Fibroblast of skin of scalp (primary cell): ENCODE measurements at regions not wholly inside any gene's neighbourhood (a gene's known extent, or its start where the extent isn't known, plus 50 kb on each side); places are given as distances from the start of the nearest gene placed in this dataset.

Source experiments
- DNase-seq: peaks from one replicate; pipeline ENCODE4 v3.0.0-alpha.2; 2013

DNA sequence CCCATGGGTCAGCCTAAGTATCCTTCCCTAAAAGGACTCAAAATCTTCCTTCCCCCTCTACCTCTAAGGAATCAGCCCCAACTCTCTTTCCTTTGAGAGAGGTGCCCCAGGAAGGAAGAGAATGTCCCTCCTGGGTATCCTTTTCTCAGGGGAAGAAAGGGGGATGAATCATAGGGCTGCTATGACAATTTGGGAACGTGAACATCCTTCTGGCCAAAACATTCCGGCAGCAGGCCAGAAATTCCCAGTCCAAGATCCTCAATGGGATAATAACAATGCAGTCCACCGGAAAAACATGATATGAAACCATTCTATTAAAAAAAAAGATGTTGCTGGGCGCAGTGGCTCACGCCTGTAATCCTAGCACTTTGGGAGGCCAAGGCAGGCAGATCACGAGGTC is 50.8 kb upstream of the CACNA2D3 start:
- DNase-seq = no peak

DNA sequence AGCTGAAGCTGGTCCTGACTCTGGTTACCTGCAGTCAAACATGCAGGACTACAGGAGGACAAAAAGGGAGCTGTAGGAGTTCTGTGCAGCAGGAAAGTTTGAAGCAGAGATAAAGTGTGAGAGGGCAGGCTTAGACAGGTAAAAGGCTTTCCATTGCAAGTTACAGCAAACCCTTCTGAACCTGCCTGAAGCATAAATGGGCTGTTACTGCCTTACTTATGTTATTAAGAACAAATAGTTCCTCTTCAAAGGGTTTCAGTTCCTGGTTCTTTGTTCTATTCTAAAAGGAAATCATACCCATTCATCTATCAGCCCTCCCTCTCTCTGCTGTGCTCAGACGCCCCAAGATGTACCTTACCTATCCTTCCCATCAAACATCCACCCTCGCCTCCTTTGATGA is 52.4 kb upstream of the CACNA2D3 start:
- no peak for DNase-seq

DNA sequence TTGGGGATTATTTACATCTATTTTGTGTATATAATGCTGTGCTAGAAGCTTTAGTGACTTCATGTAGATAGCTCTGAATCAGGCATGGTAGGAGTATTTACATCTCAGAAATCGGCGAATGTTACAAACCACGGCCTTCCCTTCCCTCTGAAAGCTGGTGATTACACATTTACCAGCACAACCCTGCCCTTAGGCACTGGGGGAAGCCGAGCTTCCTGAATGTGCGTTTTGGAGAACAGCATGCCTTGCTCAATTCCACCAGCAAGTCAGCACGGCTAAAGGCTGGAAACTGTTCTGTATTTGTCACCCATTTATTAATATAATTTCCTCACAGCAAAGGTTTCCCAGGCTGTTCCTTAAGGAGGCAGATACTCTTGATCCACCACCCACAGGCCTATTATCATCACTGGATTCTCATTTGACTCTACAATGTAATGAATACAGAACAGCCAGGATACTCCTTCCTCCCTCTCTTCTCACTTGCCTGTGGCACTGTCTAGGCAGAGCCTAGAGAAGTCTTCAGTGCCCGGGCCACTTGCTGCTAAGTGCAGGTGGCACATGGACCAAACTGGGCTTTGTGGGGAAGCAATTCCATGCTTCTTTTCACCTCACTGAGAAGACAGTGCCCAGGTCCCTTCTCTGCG is 55.2 kb upstream of the CACNA2D3 start:
- DNase-seq = no peak

DNA sequence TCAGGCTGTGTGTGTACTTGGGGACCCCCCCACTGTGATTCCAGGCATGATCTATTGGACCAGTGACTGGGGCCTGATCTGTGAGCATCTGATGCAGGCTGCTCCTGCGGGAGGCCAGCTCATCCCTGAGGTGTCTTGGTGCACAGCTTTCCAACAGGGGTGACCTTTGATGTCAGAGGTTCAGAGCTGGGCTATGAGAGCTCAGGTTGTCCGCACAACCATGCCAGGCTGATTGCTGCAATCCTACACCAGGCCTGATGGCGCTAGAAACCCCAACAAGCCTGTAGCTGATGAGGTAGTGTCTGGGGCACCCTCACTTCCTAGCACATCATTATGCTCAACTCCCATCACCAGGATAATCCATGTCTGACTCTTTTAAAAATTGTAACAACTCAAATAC is 56.1 kb upstream of the CACNA2D3 start:
- no peak for DNase-seq

DNA sequence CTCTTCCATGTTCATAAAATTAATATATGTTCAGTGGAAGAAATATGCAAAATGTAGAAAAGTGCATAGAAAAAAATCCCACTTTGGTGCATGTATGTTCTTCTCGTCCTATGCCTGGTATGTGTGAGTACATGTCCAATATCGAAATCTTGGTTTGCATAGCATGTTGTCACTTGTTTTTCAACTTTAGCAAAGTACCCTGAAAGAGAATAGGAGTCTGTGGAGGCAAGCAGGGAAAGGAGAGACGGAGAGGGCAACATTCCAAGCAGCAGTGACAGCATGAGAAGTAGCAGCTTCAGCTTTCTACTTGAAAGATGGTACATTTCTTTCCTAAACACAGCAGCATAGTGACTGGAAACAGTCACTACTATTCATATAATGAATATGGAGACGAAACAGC is 56.8 kb upstream of the CACNA2D3 start:
- DNase-seq = no peak

- DNase-seq = no peak
These were observed 57.2 kb upstream of the CACNA2D3 start for GRCh38 chr3:54065140-54065539.

DNA sequence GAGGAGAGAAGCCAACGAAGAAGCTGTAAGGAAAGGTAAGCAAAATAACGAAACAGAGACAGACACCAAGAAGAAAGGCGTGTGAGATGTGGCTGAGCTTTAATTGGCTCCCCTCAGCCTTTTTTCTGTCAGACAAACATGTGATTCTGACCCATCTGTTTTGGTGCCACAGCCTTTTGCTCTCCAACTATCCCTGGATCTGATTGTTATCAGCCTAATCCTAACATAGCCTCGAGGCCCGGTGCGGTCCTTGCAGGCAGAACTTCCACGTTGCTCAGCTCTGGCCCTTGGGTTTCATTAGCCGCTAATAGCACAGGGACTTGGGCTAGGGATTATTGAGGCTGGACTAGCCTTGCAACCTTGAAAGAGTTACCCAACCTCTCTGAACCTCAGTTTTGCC is 57.9 kb upstream of the CACNA2D3 start:
- no peak for DNase-seq

DNA sequence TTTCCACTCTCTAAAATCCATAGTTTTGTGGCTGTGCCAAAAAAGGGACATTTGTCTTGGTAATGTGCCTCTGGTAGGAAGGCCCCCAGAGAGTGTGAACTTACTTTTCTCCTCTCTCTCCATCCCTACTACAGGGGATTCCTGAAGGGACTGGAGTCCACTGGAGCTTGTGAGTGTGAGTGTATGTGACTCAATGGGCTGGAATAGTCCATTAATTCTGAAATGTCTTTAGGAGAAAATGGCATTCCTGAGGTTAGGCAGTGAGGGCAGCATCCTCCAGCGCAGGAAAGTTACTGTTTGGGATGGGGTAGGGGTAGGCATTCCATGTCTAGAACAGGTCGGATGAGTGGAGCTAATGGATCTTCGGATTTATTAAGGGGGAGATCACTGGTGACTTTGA is 59.8 kb upstream of the CACNA2D3 start:
- DNase-seq = no peak

GRCh38 chr3:54056521-54056920 is 65.8 kb upstream of the CACNA2D3 start:
- DNase-seq = no peak

DNA sequence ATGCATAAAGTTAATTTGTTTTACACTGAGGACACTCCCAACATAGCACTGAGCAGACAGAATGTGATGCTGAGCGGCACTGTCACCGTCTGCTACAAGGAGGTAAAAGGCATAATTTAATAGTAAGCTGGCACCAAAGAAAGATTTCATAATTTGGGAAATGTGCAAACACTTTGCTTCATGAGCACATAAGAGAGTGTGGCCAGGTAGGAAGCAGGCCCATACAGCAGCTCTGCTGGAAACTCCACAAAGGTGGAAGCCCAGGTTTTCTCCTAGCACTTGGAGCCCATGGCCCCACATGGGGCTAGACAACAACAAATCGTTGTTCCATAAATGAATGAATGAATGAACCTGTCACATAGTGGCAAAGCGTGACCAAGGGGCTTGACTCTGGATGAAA is 68.5 kb upstream of the CACNA2D3 start:
- no peak for DNase-seq

DNA sequence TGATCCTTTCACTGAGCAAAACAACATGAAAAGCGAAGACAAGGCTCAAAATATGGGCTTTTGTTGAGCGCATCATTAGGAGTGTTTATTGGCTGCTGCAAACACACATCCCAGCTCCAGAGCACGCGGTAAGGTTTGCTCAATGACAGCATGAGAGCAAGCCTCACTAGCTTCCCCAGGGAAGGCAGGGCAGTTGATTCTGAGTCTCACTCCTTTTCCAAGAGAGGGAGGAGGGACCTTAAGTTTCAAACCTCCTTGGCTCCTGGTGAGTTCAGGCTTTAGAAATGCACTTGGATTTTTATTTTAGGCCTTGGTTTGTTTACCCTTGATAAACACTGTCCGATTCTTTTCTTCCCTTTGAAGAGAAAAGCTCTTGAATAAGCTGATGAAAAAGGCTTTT is 69.1 kb upstream of the CACNA2D3 start:
- no peak for DNase-seq

DNA sequence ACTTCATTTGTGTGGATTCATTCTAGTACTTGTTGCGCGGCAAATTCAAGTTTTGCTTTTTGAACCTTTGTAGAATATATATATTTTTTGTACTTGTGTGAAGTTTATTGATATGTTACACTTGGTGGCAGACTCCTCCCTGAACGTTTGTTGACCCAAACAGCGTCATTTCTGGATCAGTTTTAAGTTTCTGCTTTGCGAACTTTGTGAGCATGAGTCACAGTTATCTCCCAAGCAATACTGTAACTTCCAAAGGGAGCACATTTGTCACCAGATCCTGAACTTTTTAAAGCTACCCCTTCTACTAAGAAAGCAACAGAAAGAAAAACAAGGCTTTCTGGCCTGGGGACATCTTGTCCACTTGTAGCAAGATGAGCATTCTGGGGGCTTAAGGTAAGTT is 74.8 kb upstream of the CACNA2D3 start:
- no peak for DNase-seq

GRCh38 chr3:54046641-54047214 is 75.6 kb upstream of the CACNA2D3 start:
- peak; percentile 33 for DNase-seq

DNA sequence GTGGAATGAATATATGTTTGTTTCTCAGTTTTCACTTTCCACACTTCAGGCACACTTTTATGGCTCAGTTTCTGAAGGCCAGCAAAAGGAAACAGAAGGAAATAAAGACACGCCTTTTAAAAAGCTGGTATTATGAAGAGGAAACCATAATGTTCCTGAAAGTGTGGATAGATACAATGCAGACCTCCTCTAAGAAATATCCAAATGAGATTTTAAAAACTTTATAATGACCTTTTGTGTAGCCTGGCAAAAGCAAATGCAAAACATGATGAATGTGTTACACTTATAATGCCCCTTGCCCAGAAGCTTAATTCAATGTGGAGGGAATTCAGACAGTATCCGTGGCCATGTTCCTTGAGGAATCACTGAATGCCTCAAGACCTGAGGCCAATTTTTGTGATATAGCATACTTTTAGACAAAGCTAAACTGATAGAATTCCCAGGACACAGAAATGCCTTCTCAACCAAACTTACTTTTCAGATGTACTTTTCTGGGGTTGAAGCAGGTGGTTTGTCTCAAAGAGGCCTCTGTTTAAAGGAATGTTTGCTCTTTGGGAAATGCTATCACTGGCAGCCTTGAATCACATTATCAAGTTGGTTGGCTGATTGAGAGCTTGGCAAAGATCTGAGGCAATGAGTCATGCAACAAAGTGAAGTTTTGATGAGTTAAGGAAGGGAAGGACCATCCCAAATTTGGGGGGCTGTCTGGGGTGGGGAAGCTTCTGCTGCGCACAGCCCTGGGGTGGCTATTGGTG is 77.1 kb upstream of the CACNA2D3 start:
- DNase-seq = no peak

- no peak for DNase-seq
These were observed 80.0 kb upstream of the CACNA2D3 start for GRCh38 chr3:54042259-54042823.

- no peak for DNase-seq
These were observed 81.9 kb upstream of the CACNA2D3 start for GRCh38 chr3:54040476-54040875.

DNA sequence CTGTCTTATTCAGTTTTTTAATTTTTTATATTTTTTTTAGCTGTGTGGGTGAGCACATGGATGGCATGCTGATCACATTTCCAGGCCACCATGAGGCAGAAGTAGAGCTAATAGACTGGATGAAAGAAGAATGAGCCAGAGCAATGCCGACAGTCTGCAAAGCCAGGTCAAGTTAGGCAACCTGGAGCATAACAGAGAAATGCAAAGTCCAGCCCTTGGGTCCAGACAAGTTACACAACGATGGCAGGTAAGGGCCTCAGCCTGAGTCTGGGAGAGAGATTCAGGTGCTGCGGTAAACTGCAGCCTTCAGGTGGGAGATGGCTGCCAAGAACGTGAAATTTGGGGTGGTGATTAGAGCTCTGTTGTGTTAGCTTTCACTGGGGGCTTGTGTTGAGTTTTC is 84.0 kb upstream of the CACNA2D3 start:
- no peak for DNase-seq

- DNase-seq = no peak
These were observed 85.8 kb upstream of the CACNA2D3 start for GRCh38 chr3:54036543-54036942.

DNA sequence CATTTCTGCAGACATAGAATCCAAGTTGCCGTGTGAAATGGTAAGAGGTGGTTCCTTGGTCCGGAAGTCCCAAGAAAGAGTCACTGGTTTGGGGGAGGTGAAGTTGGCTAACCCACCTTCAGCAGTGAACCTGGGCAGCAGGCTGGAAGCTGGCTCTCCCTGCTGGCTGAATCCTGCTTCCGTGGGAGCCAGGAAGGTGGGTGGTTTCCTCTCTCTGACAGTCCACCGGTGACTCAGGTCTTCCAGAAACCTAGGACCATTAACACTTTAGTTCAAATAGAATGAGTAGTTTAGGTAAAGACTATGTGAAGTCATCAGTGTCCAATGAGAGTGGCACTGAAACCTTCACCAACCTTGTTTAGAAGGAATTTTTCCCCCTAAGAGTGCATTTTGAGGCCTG is 87.4 kb upstream of the CACNA2D3 start:
- DNase-seq = no peak

GRCh38 chr3:54033761-54034160 is 88.6 kb upstream of the CACNA2D3 start:
- no peak for DNase-seq

DNA sequence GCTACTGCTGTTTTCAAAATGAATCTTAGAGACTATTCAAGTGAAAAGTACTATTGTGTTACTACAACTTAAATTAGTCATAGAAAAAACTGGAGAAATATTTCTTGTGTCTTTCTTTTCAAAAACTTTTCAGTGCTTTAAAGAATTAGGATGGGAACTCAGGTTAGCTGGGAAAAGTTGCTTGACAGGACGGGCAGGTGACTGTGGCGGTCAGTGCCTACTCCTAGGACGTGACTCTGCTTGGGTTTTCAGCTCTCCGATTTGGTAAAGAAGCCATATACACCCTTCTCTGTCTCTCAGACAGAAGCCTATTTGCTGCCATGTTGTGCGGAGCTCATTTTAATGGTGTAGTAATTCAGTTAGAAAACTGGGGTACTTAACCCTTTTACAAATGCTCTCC is 89.8 kb upstream of the CACNA2D3 start:
- no peak for DNase-seq

DNA sequence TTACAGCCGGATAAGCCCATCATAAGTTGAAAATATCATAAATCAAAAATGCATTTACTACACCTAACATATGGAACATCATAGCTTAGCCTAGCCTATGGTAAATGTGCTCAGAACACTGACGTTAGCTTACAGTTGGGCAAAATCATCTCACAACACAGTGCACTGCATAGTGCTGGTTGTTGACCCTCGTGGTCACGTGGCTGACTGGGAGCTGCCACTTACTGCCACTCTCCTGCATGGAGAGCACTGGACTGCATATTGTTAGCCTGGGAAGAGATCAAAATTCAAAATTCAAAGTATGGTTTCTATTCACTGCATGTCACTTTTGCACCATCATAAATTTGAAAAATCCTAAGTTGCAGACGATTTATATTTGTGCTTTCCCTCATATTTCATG is 94.0 kb upstream of the CACNA2D3 start:
- DNase-seq = no peak

DNA sequence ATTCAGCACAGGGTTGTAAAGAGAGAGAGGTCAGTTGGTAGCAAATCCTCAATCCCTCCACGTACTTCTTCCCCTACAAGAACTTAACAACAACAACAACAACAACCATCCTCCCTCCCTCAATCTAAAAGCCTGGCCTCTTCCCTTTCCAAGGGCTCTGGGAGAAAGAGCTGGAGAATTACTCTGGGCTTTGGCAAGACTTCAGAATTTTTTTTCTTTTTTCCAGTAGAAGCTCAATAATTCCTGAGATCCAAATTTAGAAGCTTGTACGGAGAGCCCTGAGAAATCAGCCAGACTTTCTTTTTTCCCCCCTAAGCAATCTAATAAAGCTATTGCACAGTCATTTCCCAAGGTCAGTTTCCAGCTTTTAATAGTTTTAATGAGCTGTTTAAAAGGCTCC is 95.8 kb upstream of the CACNA2D3 start:
- no peak for DNase-seq

DNA sequence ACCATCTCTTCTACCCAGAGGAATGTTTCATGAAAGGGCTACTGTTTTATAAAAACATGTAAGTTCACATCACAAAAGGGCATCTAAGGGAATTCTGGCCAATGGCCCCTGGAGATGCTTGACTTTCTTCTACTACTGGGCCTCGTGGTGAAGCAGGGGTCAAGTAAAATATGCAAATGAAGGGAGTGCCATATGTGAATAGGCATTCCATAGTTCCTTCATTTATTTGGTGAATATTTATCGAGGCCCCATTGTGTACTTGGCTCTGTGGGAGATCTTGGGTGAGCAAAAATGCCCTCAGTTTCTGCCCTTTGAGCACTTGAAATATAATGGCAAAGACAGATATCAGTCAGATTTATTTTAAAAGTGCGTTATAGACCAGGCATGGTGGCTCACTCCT is 101.3 kb upstream of the CACNA2D3 start:
- DNase-seq = no peak
